ENCODE measurements at regions not wholly inside any gene's neighbourhood (a gene's known extent, or its start where the extent isn't known, plus 50 kb on each side); places are given as distances from the start of the nearest gene placed in this dataset.
A peak's percentile ranks its signal among the peaks of the same experiment; 100 is the strongest.

- no peak for DNase-seq (ENCODE audit: low read depth)
Measured at GRCh38 chr4:128601991-128602695, 207.4 kb upstream of the JADE1 start.

- DNase-seq (ENCODE audit: low read depth) = no peak
Measured at GRCh38 chr4:128600996-128601871, 208.3 kb upstream of the JADE1 start.

GRCh38 chr4:128600410-128600809 is 209.1 kb upstream of the JADE1 start:
- no peak for DNase-seq (ENCODE audit: low read depth)

GRCh38 chr4:128597500-128597899 is 212.0 kb upstream of the JADE1 start:
- no peak for DNase-seq (ENCODE audit: low read depth)

GRCh38 chr4:128596853-128597252 is 212.6 kb upstream of the JADE1 start:
- DNase-seq (ENCODE audit: low read depth) = no peak

- DNase-seq (ENCODE audit: low read depth) = no peak
Measured at GRCh38 chr4:128596115-128596514, 213.4 kb upstream of the JADE1 start.

GRCh38 chr4:128591482-128591881 is 218.0 kb upstream of the JADE1 start:
- DNase-seq (ENCODE audit: low read depth) = no peak

- DNase-seq (ENCODE audit: low read depth) = no peak
Measured at GRCh38 chr4:128590773-128591172, 218.7 kb upstream of the JADE1 start.

GRCh38 chr4:128590034-128590740 is 219.3 kb upstream of the JADE1 start:
- DNase-seq (ENCODE audit: low read depth) = no peak

GRCh38 chr4:128589384-128589965 is 220.0 kb upstream of the JADE1 start:
- no peak for DNase-seq (ENCODE audit: low read depth)

GRCh38 chr4:128587382-128587781 is 222.1 kb upstream of the JADE1 start:
- DNase-seq (ENCODE audit: low read depth) = no peak

- no peak for DNase-seq (ENCODE audit: low read depth)
Measured at GRCh38 chr4:128583753-128584712, 225.5 kb upstream of the JADE1 start.

- DNase-seq (ENCODE audit: low read depth) = no peak
Measured at GRCh38 chr4:128582427-128582870, 227.1 kb upstream of the JADE1 start.

GRCh38 chr4:128579154-128579853 is 230.2 kb upstream of the JADE1 start:
- DNase-seq (ENCODE audit: low read depth) = no peak

- peak; percentile 50 for DNase-seq (ENCODE audit: low read depth)
Measured at GRCh38 chr4:128574706-128575105, 234.8 kb upstream of the JADE1 start.

- no peak for DNase-seq (ENCODE audit: low read depth)
Measured at GRCh38 chr4:128573781-128574508, 235.6 kb upstream of the JADE1 start.

GRCh38 chr4:128572778-128573241 is 236.7 kb upstream of the JADE1 start:
- no peak for DNase-seq (ENCODE audit: low read depth)

- DNase-seq (ENCODE audit: low read depth) = no peak
Measured at GRCh38 chr4:128571747-128572146, 237.8 kb upstream of the JADE1 start.

GRCh38 chr4:128570387-128570975 is 239.0 kb upstream of the JADE1 start:
- DNase-seq (ENCODE audit: low read depth) = no peak

Data from activated gamma-delta T cell treated with anti-CD3 and anti-CD28 coated beads, Interleukin-2, amount 50 U/mL, for 16 hours (primary cell).